ENCODE measurements at regions not wholly inside any gene's neighbourhood (a gene's known extent, or its start where the extent isn't known, plus 50 kb on each side); places are given as distances from the start of the nearest gene placed in this dataset.

DNA sequence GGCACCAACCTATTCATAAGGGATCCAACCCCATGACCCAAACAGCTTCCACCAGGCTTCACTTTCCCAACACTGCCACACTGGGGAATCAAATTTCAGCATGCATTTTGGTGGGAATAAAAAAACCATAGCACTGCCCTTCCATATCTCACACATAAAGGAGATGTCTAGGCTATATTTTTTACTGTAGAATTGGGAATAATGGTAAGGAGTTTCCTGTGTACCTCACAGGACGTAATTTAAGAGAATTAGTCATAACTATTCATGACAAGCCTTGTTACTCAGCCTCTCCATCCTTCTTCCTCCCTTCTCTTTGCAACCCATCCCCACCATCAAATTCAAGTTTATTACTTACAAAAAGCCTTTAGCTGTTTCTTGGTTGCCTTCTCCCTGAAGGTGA is 352.1 kb downstream of the MLLT3 start:
- no peaks in the 10 kb centered on the region for H3K27me3 ChIP-seq (replicated peaks; ENCODE audit: insufficient read depth)
- ATAC-seq (ENCODE audit: insufficient number of reproducible peaks, low FRiP score, low read depth) (no peak), DNase-seq (ENCODE audit: low spot score) (no peak)
- H3K4me1 ChIP-seq (ENCODE audit: control insufficient read depth in 1 of 2, low read depth in 2 of 2) = no peaks in the 10 kb centered on the region
- TF ChIP-seq, protein P1, sequence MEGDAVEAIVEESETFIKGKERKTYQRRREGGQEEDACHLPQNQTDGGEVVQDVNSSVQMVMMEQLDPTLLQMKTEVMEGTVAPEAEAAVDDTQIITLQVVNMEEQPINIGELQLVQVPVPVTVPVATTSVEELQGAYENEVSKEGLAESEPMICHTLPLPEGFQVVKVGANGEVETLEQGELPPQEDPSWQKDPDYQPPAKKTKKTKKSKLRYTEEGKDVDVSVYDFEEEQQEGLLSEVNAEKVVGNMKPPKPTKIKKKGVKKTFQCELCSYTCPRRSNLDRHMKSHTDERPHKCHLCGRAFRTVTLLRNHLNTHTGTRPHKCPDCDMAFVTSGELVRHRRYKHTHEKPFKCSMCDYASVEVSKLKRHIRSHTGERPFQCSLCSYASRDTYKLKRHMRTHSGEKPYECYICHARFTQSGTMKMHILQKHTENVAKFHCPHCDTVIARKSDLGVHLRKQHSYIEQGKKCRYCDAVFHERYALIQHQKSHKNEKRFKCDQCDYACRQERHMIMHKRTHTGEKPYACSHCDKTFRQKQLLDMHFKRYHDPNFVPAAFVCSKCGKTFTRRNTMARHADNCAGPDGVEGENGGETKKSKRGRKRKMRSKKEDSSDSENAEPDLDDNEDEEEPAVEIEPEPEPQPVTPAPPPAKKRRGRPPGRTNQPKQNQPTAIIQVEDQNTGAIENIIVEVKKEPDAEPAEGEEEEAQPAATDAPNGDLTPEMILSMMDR (IDR thresholded peaks at IDR 0.05) = no peak
- H3K4me3 ChIP-seq = no peak overlapping the region
- no peaks in the 10 kb centered on the region for H3K36me3 ChIP-seq
- H3K9me3 ChIP-seq = no peaks in the 10 kb centered on the region
- no peak overlapping the region for H3K27ac ChIP-seq

DNA sequence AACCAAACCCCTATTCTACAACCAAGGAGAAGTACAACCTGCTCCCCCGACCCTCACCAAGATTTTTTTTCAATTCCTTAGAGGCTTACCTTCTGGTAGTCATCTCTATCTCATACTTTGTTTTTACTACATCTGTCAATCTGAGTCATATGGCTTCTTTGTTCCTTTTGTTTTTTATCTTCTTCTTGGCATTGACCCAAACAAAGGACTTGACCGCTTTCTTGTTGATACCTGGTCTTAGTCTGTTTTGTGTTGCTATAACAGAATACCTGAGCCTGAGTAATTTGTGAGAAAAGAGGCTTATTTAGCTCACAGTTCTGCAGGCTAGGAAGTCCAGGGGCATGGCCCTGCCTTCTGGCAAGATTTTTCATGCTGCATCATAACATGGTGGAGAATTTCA is 352.7 kb downstream of the MLLT3 start:
- ATAC-seq (ENCODE audit: insufficient number of reproducible peaks, low FRiP score, low read depth) = no peak

DNA sequence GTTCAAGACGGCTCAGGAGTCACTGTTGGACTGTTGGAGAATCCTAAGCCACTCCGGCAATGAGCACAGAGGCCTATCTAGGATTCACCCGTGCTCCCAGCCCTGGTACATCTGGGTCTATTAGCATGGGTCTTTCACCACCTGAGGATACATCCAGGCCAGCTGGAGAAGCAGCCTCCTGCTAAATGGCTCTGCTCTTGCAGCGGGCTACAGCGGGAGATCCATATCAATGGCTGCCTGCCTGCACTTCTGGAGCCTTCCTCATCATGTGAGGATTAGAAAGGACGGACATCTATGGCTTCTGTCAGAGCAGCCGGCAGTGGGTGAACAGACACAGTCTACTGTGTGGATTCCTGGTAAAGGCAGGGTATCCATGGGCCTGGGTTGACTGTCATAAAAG is 357.4 kb downstream of the MLLT3 start:
- no peak for ATAC-seq (ENCODE audit: insufficient number of reproducible peaks, low FRiP score, low read depth)
- no peak overlapping the region for H3K27ac ChIP-seq
- no peaks in the 10 kb centered on the region for H3K9me3 ChIP-seq
- H3K4me3 ChIP-seq = no peak overlapping the region
- H3K36me3 ChIP-seq = no peaks in the 10 kb centered on the region
- H3K27me3 ChIP-seq (replicated peaks; ENCODE audit: insufficient read depth) = no peaks in the 10 kb centered on the region
- H3K4me1 ChIP-seq (ENCODE audit: control insufficient read depth in 1 of 2, low read depth in 2 of 2) = no peaks in the 10 kb centered on the region
- no peak for DNase-seq (ENCODE audit: low spot score)
- TF ChIP-seq, protein P1 (IDR thresholded peaks at IDR 0.05) = no peak

More for the DNA sequence above, 352.7 kb downstream of the MLLT3 start:
- Histone ChIP-seq H3K9me3 (no peaks in the 10 kb centered on the region), H3K4me1 (ENCODE audit: control insufficient read depth in 1 of 2, low read depth in 2 of 2) (no peaks in the 10 kb centered on the region), H3K36me3 (no peaks in the 10 kb centered on the region), H3K27ac (no peak overlapping the region), H3K4me3 (no peak overlapping the region), H3K27me3 (replicated peaks; ENCODE audit: insufficient read depth) (no peaks in the 10 kb centered on the region)
- TF ChIP-seq, protein P1 (IDR thresholded peaks at IDR 0.05) = no peak
- no peak for DNase-seq (ENCODE audit: low spot score)

DNA sequence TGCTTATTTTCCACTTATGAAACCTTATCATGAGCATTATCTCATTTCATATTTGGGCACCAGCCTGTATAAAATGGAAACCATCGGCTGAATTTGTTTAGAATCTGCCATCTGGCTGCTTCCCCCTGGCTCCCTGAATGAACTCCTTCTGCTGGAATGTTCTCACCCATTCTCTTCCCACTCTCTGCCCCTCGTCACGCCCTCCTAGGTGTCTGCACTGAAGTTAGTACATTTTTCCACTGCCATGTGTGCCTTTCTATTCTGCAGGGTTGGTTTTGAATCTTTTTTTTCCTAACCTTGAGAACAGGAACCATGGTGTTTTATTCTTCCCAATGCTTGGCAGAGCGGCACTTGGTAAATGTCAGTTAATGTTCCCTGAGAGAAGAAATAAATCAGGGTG is 359.7 kb downstream of the MLLT3 start:
- H3K27me3 ChIP-seq (replicated peaks; ENCODE audit: insufficient read depth) = no peaks in the 10 kb centered on the region
- H3K4me3 ChIP-seq = no peak overlapping the region
- no peaks in the 10 kb centered on the region for H3K36me3 ChIP-seq
- DNase-seq (ENCODE audit: low spot score) (no peak), ATAC-seq (ENCODE audit: insufficient number of reproducible peaks, low FRiP score, low read depth) (no peak)
- H3K27ac ChIP-seq = no peak overlapping the region
- no peaks in the 10 kb centered on the region for H3K9me3 ChIP-seq
- H3K4me1 ChIP-seq (ENCODE audit: control insufficient read depth in 1 of 2, low read depth in 2 of 2) = no peaks in the 10 kb centered on the region
- TF ChIP-seq, protein P1 (IDR thresholded peaks at IDR 0.05) = no peak

DNA sequence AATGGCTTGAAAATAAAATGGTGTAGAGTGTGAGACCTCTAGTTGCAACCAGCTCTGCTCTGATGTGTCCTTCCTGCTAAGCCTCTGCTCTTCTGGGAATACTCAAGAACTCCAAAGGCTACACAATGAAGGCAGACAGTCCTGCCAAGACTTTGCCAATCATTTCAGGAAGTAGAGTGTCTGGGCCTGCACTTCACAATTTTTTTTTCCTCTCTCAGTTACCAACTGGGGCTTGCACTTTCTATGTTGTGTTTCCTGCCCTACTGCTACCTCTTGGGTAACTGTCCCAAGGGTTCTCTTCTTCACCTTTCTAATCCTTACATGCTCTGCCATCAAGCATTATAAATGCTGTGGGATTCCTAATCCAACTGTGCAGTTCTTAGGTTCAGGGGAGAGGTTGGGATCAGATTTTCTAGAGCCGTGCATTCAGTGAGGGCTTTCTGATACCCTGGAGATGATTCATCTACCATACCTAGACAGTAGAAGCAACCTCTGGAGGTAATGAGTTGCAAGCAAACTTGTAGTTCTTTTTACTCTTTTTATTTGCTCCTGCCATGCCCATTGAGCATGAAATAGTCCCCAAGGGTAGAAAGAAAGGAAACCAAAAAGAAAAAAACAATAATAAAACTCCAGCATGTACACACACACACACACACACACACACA is 365.9 kb downstream of the MLLT3 start:
- TF ChIP-seq, protein P1 (IDR thresholded peaks at IDR 0.05) = no peak
- no peaks in the 10 kb centered on the region for H3K27me3 ChIP-seq (replicated peaks; ENCODE audit: insufficient read depth)
- DNase-seq (ENCODE audit: low spot score) = no peak
- H3K9me3 ChIP-seq = no peaks in the 10 kb centered on the region
- H3K4me3 ChIP-seq = no peak overlapping the region
- no peaks in the 10 kb centered on the region for H3K36me3 ChIP-seq
- no peak overlapping the region for H3K27ac ChIP-seq
- no peak for ATAC-seq (ENCODE audit: insufficient number of reproducible peaks, low FRiP score, low read depth)
- no peaks in the 10 kb centered on the region for H3K4me1 ChIP-seq (ENCODE audit: control insufficient read depth in 1 of 2, low read depth in 2 of 2)
